Left lung (tissue), 4 donors: ENCODE measurements at regions not wholly inside any gene's neighbourhood (a gene's known extent, or its start where the extent isn't known, plus 50 kb on each side); places are given as distances from the start of the nearest gene placed in this dataset.

Experiments used
- ATAC-seq: fragments of 200-7000 bp; cut with Tn5 transposase; one replicate; pipeline ENCODE4 v1.9.1; 2020; ENCODE audit warnings: moderate library complexity
- DNase-seq, 4 donors: peaks; one replicate each; pipeline ENCODE4 v3.0.0-alpha.2; 2013 to 2020
- H3K27ac ChIP-seq, 2 donors: fragments of 200-600 bp; sonication (generic) in 1 of 2; one replicate each; pipeline versions ENCODE4 v1.5.0 to v1.8.0; 2020 to 2021
- H3K27me3 ChIP-seq, 2 donors: fragments of 200-600 bp; sonication (generic) in 1 of 2; one replicate each; pipeline versions ENCODE4 v1.5.0 to v1.8.0; 2020 to 2021
- H3K36me3 ChIP-seq, 2 donors: fragments of 200-600 bp; sonication (generic) in 1 of 2; one replicate each; pipeline versions ENCODE4 v1.5.0 to v1.8.0; 2020 to 2021
- H3K4me1 ChIP-seq, 2 donors: fragments of 200-600 bp; one replicate each; pipeline ENCODE4 v1.8.0; 2021
- H3K4me3 ChIP-seq, 2 donors: fragments of 200-600 bp; sonication (generic) in 1 of 2; one replicate each; pipeline versions ENCODE4 v1.5.0 to v1.8.0; 2020 to 2021; ENCODE audit warnings: mild to moderate bottlenecking in 1 of 2
- H3K9me3 ChIP-seq, 2 donors: fragments of 200-600 bp; sonication (generic) in 1 of 2; one replicate each; pipeline versions ENCODE4 v1.5.0 to v1.8.0; 2020 to 2021
- CTCF ChIP-seq, 2 donors: fragments of 200-600 bp; sonication (generic) in 1 of 2; IDR thresholded peaks; one replicate each; pipeline versions ENCODE4 v1.5.0 to v1.8.0; 2021; ENCODE audit warnings: antibody characterized with exemption in 2 of 2
- intact Hi-C, 2 donors: fragments of 100-400 bp; cut with DNase I; formaldehyde crosslinking; loops; one replicate each; pipeline versions ENCODE4 v1.11.2 to v1.14.2; 2022
- donor health status: DM: no; HTN: yes; CAD: no.
- donor health status: DM: no; HTN: no; CAD: no.

DNA sequence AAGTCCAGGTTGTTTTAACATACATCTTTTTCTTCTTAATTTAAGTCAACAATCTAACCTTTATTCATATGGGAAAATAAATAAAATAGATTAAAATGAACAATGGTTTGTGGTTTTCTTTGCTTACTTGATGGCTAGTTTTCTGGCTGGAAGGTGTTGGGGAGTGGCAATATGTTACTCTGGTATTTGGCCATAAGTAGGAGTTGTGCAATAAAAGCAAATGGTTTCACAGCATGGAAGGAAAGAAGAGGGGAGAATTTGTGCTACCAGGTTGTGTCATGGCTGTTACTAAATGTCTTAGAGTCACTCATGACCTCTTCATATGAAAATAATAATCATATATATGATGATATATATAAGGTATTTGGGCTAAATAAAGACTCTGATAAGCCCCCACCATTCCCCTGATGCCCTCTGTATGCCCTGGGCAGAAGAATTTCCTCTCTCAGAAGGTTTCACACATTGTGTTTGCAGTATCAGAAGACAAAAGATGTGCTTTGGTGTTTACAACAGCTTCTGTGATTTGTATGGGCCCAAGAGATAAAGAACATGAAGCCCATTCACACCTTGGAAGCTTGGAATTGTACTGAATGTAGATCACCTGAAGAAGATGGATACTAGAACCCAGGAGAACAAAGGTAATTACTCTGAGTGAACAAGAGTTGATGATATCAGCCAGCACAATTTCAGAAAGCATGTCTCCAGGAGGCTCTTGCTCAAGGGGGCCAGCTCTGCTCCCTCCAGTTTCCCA is 160.9 kb downstream of the ALG10B start:
- H3K27me3 ChIP-seq, result no peaks in the 10 kb centered on the region
- H3K27ac ChIP-seq, result no peak overlapping the region
- DNase-seq (no peak), ATAC-seq (no peak)
- intact Hi-C loops, result no loop called here
- TF ChIP-seq CTCF (IDR thresholded peaks at IDR 0.05), result no peak
- no peaks in the 10 kb centered on the region for H3K36me3 ChIP-seq
- peaks cover 0 to 9% of the 10 kb centered on the region in 2 donors for H3K9me3 ChIP-seq
- no peaks in the 10 kb centered on the region for H3K4me1 ChIP-seq
- H3K4me3 ChIP-seq, result no peak overlapping the region

GRCh38 chr12:38480594-38480993 is 164.0 kb downstream of the ALG10B start:
- H3K27ac ChIP-seq, result no peak overlapping the region
- ATAC-seq (no peak), DNase-seq (no peak)
- TF ChIP-seq CTCF (IDR thresholded peaks at IDR 0.05), result no peak
- H3K4me1 ChIP-seq, result no peaks in the 10 kb centered on the region
- intact Hi-C loops, result no loop called here
- no peaks in the 10 kb centered on the region for H3K9me3 ChIP-seq
- no peaks in the 10 kb centered on the region for H3K36me3 ChIP-seq
- H3K27me3 ChIP-seq, result no peaks in the 10 kb centered on the region
- no peak overlapping the region for H3K4me3 ChIP-seq

DNA sequence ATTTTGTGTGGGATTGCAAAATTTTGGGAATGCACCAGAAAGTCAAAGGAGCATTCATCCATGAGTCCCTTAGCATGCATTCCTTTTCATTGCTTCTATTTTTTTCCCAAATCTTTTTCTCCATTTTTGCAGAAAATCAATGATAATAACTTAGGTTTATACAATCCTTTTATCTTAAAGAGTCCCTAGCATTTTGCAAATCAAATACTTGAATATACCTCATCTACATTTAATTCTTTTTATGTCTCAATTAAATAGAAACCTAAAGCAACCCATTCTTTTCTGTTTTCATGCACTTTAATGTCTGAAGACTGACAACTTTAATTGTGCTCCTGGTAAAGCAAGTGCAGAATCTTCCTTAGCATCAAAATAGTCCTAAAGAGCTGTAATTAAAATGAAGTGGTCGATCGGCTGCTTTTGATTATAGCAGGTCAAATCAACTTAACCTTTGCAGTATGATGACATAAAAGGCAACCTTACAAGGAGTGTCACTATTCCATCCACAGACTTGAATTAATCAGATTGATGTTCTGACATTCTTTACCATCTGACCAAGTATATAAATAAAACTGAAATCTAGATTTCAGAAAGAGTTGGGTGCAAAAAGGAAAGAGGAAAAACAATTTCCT is 168.4 kb downstream of the ALG10B start:
- intact Hi-C loops, result no loop called here
- no peaks in the 10 kb centered on the region for H3K36me3 ChIP-seq
- no peak for DNase-seq
- no peak for ATAC-seq
- no peak overlapping the region for H3K4me3 ChIP-seq
- no peak overlapping the region for H3K27ac ChIP-seq
- TF ChIP-seq CTCF (IDR thresholded peaks at IDR 0.05), result no peak
- H3K27me3 ChIP-seq, result no peaks in the 10 kb centered on the region
- H3K9me3 ChIP-seq, result no peaks in the 10 kb centered on the region
- no peaks in the 10 kb centered on the region for H3K4me1 ChIP-seq

DNA sequence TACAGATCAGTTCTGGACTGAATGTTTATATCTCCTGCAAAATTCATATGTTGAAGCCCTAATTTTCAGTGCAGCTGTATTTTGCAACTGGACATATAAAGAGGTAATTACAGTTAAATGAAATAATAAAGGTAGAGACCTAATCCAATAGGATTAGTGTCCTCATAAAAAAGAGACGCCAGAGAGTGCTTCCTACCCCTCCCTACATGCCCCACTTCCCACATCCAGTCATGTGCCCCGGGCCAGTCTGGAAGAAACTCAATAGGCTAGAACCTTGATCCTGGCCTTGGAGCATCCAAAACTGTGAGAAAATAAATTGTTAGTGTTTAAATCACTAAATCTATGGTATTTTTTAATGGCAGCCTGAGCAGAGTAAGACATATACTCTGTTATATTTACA is 172.3 kb downstream of the ALG10B start:
- ATAC-seq (no peak), DNase-seq (no peak)
- Histone ChIP-seq H3K36me3 (no peaks in the 10 kb centered on the region), H3K27me3 (no peaks in the 10 kb centered on the region), H3K27ac (no peak overlapping the region), H3K9me3 (no peaks in the 10 kb centered on the region), H3K4me3 (no peak overlapping the region), H3K4me1 (no peaks in the 10 kb centered on the region)
- TF ChIP-seq CTCF (IDR thresholded peaks at IDR 0.05), result no peak
- intact Hi-C loops, result no loop called here

DNA sequence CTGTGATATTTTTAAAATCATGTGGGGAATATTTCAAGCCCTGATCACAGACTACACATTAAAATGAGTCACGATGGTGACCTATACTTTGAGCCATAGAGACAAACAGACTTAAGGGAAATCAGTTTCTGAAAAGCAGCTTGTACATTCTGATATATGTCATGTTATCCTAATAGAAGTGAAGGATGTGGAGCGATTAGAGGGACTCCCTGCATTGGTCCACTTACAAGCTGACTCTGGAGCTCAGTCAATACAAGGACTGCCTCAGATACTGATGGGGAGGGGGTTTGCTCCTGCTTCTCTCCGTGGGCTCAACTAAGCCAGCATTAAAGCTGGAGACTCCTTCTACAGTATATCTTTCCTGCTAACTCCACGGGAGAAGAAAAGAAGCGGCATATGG is 173.5 kb downstream of the ALG10B start:
- H3K4me1 ChIP-seq, result no peaks in the 10 kb centered on the region
- no peak overlapping the region for H3K4me3 ChIP-seq
- no peak for TF ChIP-seq CTCF (IDR thresholded peaks at IDR 0.05)
- no peaks in the 10 kb centered on the region for H3K9me3 ChIP-seq
- intact Hi-C loops, result no loop called here
- DNase-seq (no peak), ATAC-seq (no peak)
- H3K36me3 ChIP-seq, result no peaks in the 10 kb centered on the region
- no peaks in the 10 kb centered on the region for H3K27me3 ChIP-seq
- H3K27ac ChIP-seq, result no peak overlapping the region
